CD14-positive monocyte (primary cell): ENCODE measurements at regions not wholly inside any gene's neighbourhood (a gene's known extent, or its start where the extent isn't known, plus 50 kb on each side); places are given as distances from the start of the nearest gene placed in this dataset.

Experiments
- DNase-seq, 3 donors: peaks; one replicate each; pipeline ENCODE4 v3.0.0-alpha.2; 2011 to 2022
- H2AFZ ChIP-seq: 2 replicates; pipeline ENCODE4 v1.6.0; 2012; ENCODE audit warnings: mild to moderate bottlenecking, low read depth, low read length, inconsistent platforms; ENCODE audit not compliant: insufficient read depth, poor library complexity, severe bottlenecking
- H3K27ac ChIP-seq, 2 donors: 1 replicate in 1 of 2; 2 replicates in 1 of 2; pipeline ENCODE4 v1.5.1; 2012 to 2013; ENCODE audit warnings: low read length in 2 of 2, control low read depth in 1 of 2, inconsistent platforms in 1 of 2, low read depth in 1 of 2, mild to moderate bottlenecking in 1 of 2
- H3K27me3 ChIP-seq, 2 donors: one replicate each; pipeline versions ENCODE4 v1.6.0 to v1.6.1; 2011 to 2013; ENCODE audit warnings: low read length in 2 of 2; ENCODE audit not compliant: control insufficient read depth in 2 of 2, insufficient read depth in 2 of 2
- H3K36me3 ChIP-seq, 2 donors: replicated peaks in 1 of 2; 1 replicate in 1 of 2; 2 replicates in 1 of 2; pipeline versions ENCODE4 v1.5.1 to v1.6.1; 2012 to 2013; ENCODE audit warnings: low read length in 2 of 2, control low read depth in 1 of 2, inconsistent platforms in 1 of 2, mild to moderate bottlenecking in 1 of 2; ENCODE audit not compliant: insufficient read depth in 2 of 2, control insufficient read depth in 1 of 2
- H3K4me1 ChIP-seq, 2 donors: 1 replicate in 1 of 2; 2 replicates in 1 of 2; pipeline versions ENCODE4 v1.5.1 to v1.6.1; 2012 to 2013; ENCODE audit warnings: low read length in 2 of 2, control low read depth in 1 of 2, inconsistent platforms in 1 of 2, mild to moderate bottlenecking in 1 of 2, moderate library complexity in 1 of 2; ENCODE audit not compliant: insufficient read depth in 2 of 2, control insufficient read depth in 1 of 2
- H3K4me2 ChIP-seq: replicated peaks from 2 replicates; pipeline ENCODE3; 2012; ENCODE audit warnings: low read length, moderate library complexity, mild to moderate bottlenecking; ENCODE audit not compliant: poor library complexity, severe bottlenecking; ENCODE audit errors: extremely low read depth
- H3K4me3 ChIP-seq, 3 experiments: fragments of 200-600 bp in 1 of 3; sonication (generic) in 1 of 3; replicated peaks in 1 of 3; 1 replicate in 2 of 3; 2 replicates in 1 of 3; pipeline ENCODE4 v1.5.1; 2011 to 2013; ENCODE audit warnings: low read length in 3 of 3, mild to moderate bottlenecking in 3 of 3, control low read depth in 2 of 3, low read depth in 2 of 3, inconsistent platforms in 1 of 3, moderate library complexity in 1 of 3
- H3K79me2 ChIP-seq: 2 replicates; pipeline ENCODE4 v1.6.0; 2012; ENCODE audit warnings: mild to moderate bottlenecking, control low read depth, inconsistent platforms, low read length, moderate library complexity; ENCODE audit not compliant: insufficient read depth
- H3K9ac ChIP-seq: 2 replicates; pipeline ENCODE4 v1.6.0; 2017; ENCODE audit warnings: low read length, mild to moderate bottlenecking; ENCODE audit not compliant: insufficient read depth, poor library complexity, severe bottlenecking
- H3K9me3 ChIP-seq, 2 donors: replicated peaks in 1 of 2; 1 replicate in 1 of 2; 2 replicates in 1 of 2; pipeline versions ENCODE4 v1.5.1 to v1.6.1; 2012 to 2013; ENCODE audit warnings: low read length in 2 of 2, control low read depth in 1 of 2; ENCODE audit not compliant: control insufficient read depth in 1 of 2, insufficient read depth in 1 of 2
- H4K20me1 ChIP-seq: 2 replicates; pipeline ENCODE4 v1.6.0; 2012; ENCODE audit warnings: mild to moderate bottlenecking, low read length, control low read depth, moderate library complexity; ENCODE audit not compliant: insufficient read depth
- H3K27ac Mint-ChIP-seq, 7 donors: one replicate each; pipeline ENCODE4 v1.8.0; 2020; ENCODE audit warnings: mild to moderate bottlenecking in 7 of 7, mixed read lengths in 7 of 7, moderate library complexity in 6 of 7, inconsistent platforms in 2 of 7
- H3K27me3 Mint-ChIP-seq, 3 donors: one replicate each; pipeline ENCODE4 v1.8.0; 2021 to 2022; ENCODE audit warnings: low read depth in 3 of 3, mild to moderate bottlenecking in 3 of 3, mixed read lengths in 3 of 3, moderate library complexity in 3 of 3, inconsistent platforms in 1 of 3
- H3K36me3 Mint-ChIP-seq, 2 donors: one replicate each; pipeline ENCODE4 v1.8.0; 2020; ENCODE audit warnings: mixed read lengths in 2 of 2, inconsistent platforms in 1 of 2, mild to moderate bottlenecking in 1 of 2
- H3K4me1 Mint-ChIP-seq: one replicate; pipeline ENCODE4 v1.8.0; 2020; ENCODE audit warnings: mild to moderate bottlenecking, mixed read lengths
- H3K4me3 Mint-ChIP-seq, 2 donors: one replicate each; pipeline ENCODE4 v1.8.0; 2020; ENCODE audit warnings: mild to moderate bottlenecking in 2 of 2, mixed read lengths in 2 of 2, moderate library complexity in 1 of 2
- H3K9me3 Mint-ChIP-seq, 7 donors: one replicate each; pipeline ENCODE4 v1.8.0; 2020 to 2022; ENCODE audit warnings: mixed read lengths in 7 of 7, mild to moderate bottlenecking in 6 of 7, moderate library complexity in 6 of 7, inconsistent platforms in 2 of 7
- WGBS: methylation state at CpG from one replicate; pipeline ENCODE4 v1.1.5; 2013; ENCODE audit warnings: missing lambda C conversion rate; ENCODE audit not compliant: insufficient coverage; 5-methylcytosine and 5-hydroxymethylcytosine counted together
- intact Hi-C, 2 donors: fragments of 100-400 bp; cut with micrococcal nuclease; formaldehyde crosslinking; loops; one replicate each; pipeline versions ENCODE4 v1.15.0 to v1.15.1; 2023
- TF ChIP-seq, protein P1 (sequence below): fragments of 200-600 bp; IDR thresholded peaks from one replicate; pipeline ENCODE4 v1.8.0; 2022; ENCODE audit warnings: antibody characterized with exemption, mild to moderate bottlenecking

DNA sequence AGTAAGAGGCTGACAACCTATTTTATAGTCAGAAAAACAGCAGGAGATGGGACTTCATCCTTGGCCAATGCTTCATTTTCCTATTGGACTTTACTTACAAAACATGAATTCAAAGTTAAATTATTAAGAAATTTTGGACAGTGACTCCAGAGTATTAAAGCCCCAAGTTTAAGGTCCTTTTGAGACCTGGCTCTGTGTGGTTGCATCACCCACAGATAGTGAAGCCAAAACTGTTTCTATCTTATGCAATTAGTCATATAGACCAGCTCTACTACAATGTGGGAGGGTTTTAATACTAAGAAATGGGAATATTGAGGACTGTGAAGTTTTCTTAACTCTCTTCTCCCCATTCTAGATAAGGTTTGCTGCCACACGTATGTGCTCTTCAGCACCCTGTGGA is 196.7 kb upstream of the AR start:
- Histone ChIP-seq H4K20me1 (no peaks in the 10 kb centered on the region), H3K4me3 (no peak overlapping the region), H3K4me2 (no peak overlapping the region), H2AFZ (no peak overlapping the region), H3K4me1 (no peaks in the 10 kb centered on the region), H3K79me2 (no peaks in the 10 kb centered on the region), H3K27me3 (no peaks in the 10 kb centered on the region), H3K9ac (no peak overlapping the region), H3K9me3 (no peaks in the 10 kb centered on the region), H3K27ac (no peak overlapping the region), H3K36me3 (no peaks in the 10 kb centered on the region)
- Mint-ChIP-seq H3K4me3 (no peak overlapping the region), H3K9me3 (peaks cover 0 to 4% (median 0%) of the 10 kb centered on the region in 7 donors), H3K27ac (no peak overlapping the region), H3K36me3 (no peaks in the 10 kb centered on the region), H3K27me3 (peaks cover 0 to 3% (median 1%) of the 10 kb centered on the region in 3 donors), H3K4me1 (no peaks in the 10 kb centered on the region)
- WGBS, result no CpG with 5 or more reads among the region's 1 CpG
- TF ChIP-seq, protein P1, sequence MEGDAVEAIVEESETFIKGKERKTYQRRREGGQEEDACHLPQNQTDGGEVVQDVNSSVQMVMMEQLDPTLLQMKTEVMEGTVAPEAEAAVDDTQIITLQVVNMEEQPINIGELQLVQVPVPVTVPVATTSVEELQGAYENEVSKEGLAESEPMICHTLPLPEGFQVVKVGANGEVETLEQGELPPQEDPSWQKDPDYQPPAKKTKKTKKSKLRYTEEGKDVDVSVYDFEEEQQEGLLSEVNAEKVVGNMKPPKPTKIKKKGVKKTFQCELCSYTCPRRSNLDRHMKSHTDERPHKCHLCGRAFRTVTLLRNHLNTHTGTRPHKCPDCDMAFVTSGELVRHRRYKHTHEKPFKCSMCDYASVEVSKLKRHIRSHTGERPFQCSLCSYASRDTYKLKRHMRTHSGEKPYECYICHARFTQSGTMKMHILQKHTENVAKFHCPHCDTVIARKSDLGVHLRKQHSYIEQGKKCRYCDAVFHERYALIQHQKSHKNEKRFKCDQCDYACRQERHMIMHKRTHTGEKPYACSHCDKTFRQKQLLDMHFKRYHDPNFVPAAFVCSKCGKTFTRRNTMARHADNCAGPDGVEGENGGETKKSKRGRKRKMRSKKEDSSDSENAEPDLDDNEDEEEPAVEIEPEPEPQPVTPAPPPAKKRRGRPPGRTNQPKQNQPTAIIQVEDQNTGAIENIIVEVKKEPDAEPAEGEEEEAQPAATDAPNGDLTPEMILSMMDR, result no peak
- intact Hi-C loops, result no loop called here
- DNase-seq, result no peak

DNA sequence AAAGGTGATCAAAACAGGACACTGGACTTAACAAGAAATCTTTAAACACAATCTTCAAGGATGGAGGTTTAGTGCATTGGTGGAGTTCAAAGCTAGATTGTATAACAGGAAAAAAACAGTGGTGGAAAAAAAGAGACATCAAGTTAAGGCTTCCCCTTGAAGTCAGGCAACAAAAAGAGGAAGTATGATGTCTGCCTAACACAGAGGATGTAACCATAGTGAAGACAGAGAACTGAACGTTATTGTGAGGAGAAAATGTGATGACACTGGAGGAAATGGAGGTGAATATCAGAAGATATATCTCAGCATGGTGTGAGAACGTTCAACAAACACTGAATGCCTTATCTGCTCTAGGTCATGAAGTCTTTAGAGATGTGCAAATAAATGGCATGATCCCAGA is 192.4 kb upstream of the AR start:
- Mint-ChIP-seq H3K4me3 (no peak overlapping the region), H3K36me3 (no peaks in the 10 kb centered on the region), H3K9me3 (peaks cover 0 to 4% (median 0%) of the 10 kb centered on the region in 7 donors), H3K4me1 (no peaks in the 10 kb centered on the region), H3K27ac (no peak overlapping the region), H3K27me3 (peaks cover 0 to 3% (median 0%) of the 10 kb centered on the region in 3 donors)
- H3K79me2 ChIP-seq, result no peaks in the 10 kb centered on the region
- H3K9me3 ChIP-seq, result no peaks in the 10 kb centered on the region
- H3K36me3 ChIP-seq, result no peaks in the 10 kb centered on the region
- H3K27ac ChIP-seq, result no peak overlapping the region
- H3K9ac ChIP-seq, result no peak overlapping the region
- no peak overlapping the region for H3K4me3 ChIP-seq
- TF ChIP-seq, protein P1, result no peak
- H4K20me1 ChIP-seq, result no peaks in the 10 kb centered on the region
- no peak for DNase-seq
- H2AFZ ChIP-seq, result no peak overlapping the region
- H3K4me2 ChIP-seq, result no peak overlapping the region
- no peaks in the 10 kb centered on the region for H3K27me3 ChIP-seq
- intact Hi-C loops, result no loop called here
- no peaks in the 10 kb centered on the region for H3K4me1 ChIP-seq
- WGBS, result 20% methylated on average over 2 of the region's 2 CpGs
